ENCODE measurements at regions not wholly inside any gene's neighbourhood (a gene's known extent, or its start where the extent isn't known, plus 50 kb on each side); places are given as distances from the start of the nearest gene placed in this dataset.

- no peak overlapping the region for H3K4me3 ChIP-seq (ENCODE audit: control insufficient read depth, low read depth, low read length)
- no peak for DNase-seq (ENCODE audit: low read depth)
- TF ChIP-seq CTCF (IDR thresholded peaks at IDR 0.05; ENCODE audit: control insufficient read depth, insufficient read depth, low read depth, low read length, missing control alignments), result no peak
These were observed 210.2 kb downstream of the ARPP21 start for GRCh38 chr3:35849496-35849895.

- DNase-seq (ENCODE audit: low read depth), result no peak
- TF ChIP-seq CTCF (IDR thresholded peaks at IDR 0.05; ENCODE audit: control insufficient read depth, insufficient read depth, low read depth, low read length, missing control alignments), result no peak
- no peak overlapping the region for H3K4me3 ChIP-seq (ENCODE audit: control insufficient read depth, low read depth, low read length)
These were observed 210.6 kb downstream of the ARPP21 start for GRCh38 chr3:35849963-35850362.

GRCh38 chr3:35857004-35857403 is 217.7 kb downstream of the ARPP21 start:
- DNase-seq (ENCODE audit: low read depth), result no peak
- H3K4me3 ChIP-seq (ENCODE audit: control insufficient read depth, low read depth, low read length), result no peak overlapping the region
- TF ChIP-seq CTCF (IDR thresholded peaks at IDR 0.05; ENCODE audit: control insufficient read depth, insufficient read depth, low read depth, low read length, missing control alignments), result no peak

- no peak overlapping the region for H3K4me3 ChIP-seq (ENCODE audit: control insufficient read depth, low read depth, low read length)
- DNase-seq (ENCODE audit: low read depth), result no peak
- no peak for TF ChIP-seq CTCF (IDR thresholded peaks at IDR 0.05; ENCODE audit: control insufficient read depth, insufficient read depth, low read depth, low read length, missing control alignments)
These were observed 222.7 kb downstream of the ARPP21 start for GRCh38 chr3:35862057-35862456.

- H3K4me3 ChIP-seq (ENCODE audit: control insufficient read depth, low read depth, low read length), result no peak overlapping the region
- DNase-seq (ENCODE audit: low read depth), result no peak
- no peak for TF ChIP-seq CTCF (IDR thresholded peaks at IDR 0.05; ENCODE audit: control insufficient read depth, insufficient read depth, low read depth, low read length, missing control alignments)
These were observed 225.5 kb downstream of the ARPP21 start for GRCh38 chr3:35864871-35865270.

- no peak for DNase-seq (ENCODE audit: low read depth)
- no peak overlapping the region for H3K4me3 ChIP-seq (ENCODE audit: control insufficient read depth, low read depth, low read length)
- no peak for TF ChIP-seq CTCF (IDR thresholded peaks at IDR 0.05; ENCODE audit: control insufficient read depth, insufficient read depth, low read depth, low read length, missing control alignments)
These were observed 228.5 kb downstream of the ARPP21 start for GRCh38 chr3:35867791-35868190.

GRCh38 chr3:35871009-35871408 is 231.7 kb downstream of the ARPP21 start:
- no peak overlapping the region for H3K4me3 ChIP-seq (ENCODE audit: control insufficient read depth, low read depth, low read length)
- no peak for TF ChIP-seq CTCF (IDR thresholded peaks at IDR 0.05; ENCODE audit: control insufficient read depth, insufficient read depth, low read depth, low read length, missing control alignments)
- no peak for DNase-seq (ENCODE audit: low read depth)
